Mucosa of gallbladder (tissue), 1 donor: ENCODE measurements at regions not wholly inside any gene's neighbourhood (a gene's known extent, or its start where the extent isn't known, plus 50 kb on each side); places are given as distances from the start of the nearest gene placed in this dataset.
"Not testable (repeated sequence)": the region's sequence is repeated elsewhere in the genome, so short reads cannot be mapped to it uniquely, and the experiment has no call there.

Experiments used
- DNase-seq: peaks from one replicate; pipeline ENCODE4 v3.0.0-alpha.2; 2020; ENCODE audit warnings: low spot score
- donor health status: DM: no; HTN: no; CAD: no.

DNA sequence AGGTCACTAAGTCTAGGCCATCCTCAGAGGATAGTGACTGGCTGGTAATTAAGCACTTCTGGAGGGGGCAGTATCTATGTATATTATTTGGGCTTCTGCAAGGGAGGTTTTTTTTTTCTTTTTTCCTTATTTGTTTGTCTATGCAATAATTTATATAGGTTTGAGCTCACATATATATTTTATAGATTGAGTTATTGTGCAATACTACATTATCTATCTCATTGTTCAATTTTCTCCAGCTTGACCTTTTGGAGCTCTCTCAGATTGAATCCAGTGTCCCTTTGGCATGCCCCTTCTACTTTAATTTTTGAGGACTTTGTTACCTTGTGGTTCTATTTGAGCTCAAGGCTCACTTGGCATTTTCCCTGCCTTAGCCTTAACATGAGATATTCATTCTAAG, 852.1 kb downstream of the KCNT2 start:
- no peak for DNase-seq

DNA sequence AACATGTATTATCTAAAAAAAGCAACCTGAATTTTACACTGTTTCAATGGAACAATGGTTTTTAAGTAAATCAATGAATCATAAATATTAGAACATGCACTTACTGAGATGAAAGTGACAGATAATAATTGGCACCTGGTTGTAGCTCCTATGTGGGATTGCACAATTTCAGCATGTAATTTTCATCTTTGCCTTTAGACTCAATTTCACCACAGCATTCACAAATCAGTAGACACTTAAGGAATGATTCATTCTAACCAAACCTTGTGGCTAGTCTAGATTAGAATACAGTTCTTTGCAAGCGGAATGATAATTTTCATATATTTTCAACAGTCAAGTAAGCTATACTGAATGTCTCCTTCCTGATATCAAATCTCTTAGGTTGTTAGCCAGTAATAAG, 853.4 kb downstream of the KCNT2 start:
- DNase-seq: no peak

DNA sequence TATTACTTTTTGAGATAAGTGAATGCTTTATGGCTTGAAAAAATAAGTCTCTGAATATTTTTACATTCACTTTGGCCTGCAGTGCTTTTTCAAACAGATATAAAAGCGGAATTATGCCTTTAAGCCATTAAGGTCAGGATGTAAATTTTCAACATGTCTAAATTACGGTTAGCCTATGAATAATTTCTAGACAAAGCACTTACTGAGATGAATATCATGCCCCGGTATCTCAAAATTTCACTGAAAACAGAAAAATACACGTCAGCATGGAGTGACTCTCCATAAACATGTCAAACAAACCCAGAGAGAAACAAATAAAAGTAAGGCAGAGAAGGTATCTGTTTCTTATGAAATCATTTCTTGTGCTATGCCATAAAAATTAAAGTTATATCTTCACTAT, 853.9 kb downstream of the KCNT2 start:
- DNase-seq: no peak

DNA sequence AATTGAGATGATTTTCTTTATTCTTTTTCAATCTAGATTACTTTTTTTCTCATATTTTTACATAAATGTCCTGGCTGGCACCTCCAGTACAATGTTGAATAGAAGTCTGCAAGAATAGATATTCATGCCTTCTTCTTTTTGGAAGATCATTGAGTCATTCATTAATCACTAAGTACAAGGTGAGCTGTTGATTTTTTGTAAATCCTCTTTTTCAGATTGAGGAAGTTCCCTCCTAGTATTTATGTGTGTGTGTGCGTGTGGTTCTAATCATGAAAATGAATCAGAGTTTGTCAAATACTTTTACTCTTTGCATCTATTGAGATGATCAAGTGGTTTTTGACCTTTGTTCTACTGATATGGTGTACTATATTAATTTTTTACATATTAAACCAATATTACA, 859.3 kb downstream of the KCNT2 start:
- no peak for DNase-seq

DNA sequence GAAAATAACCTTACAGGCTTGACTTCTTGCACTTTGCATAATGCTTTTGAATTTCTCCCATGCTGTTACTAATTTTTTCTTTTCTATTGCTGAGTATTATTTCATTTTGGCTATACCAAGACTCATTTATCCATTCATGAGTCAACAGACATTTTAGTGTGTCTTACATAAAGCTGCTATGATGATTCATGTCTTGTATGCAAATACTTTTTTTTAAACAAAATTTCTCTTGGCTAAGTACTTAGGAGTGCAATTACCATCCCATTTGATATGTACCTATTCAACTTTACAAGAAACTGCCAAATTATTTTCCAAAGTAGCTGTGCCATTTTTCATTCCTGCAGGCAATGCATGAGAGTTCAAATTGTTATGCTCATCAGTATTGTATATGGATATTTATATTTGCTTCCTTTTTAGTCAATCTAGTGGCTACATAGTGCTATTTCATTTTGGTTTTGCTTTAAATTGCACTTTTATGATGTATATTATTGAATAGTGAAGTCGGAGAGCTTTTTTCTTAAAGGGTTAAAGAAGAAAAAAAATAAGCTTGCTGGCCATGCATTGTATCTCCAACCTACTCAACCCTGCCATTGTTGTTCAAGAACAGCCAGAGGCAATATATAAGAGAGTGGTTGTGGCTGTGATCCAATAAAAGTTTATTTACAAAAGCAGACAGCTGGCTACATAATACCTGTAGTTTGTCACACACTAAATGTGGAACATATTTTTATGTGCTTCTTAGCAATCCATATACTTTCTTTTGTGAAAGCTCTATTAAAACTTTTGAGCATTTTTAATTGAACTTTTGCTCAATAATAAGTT, 862.8 kb downstream of the KCNT2 start:
- no peak for DNase-seq

DNA sequence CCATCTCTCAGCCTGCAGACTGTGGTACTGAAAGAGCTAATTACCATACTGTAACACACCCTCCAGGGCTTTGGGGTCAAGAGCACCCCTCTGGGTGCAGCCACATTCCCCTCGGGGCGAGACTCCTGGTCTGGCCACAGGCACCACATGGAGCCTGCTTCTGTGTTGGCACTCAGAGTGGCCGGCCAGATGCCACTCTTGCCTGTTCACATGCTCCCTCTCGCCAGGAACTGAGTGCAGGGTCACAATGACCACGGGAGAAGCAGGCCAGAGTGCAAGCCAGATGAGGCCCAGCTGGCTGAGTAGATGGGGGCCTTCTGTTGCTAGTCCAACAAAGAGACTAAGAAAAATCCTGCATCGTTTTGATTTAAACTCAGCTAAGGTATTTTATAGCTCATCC, 864.0 kb downstream of the KCNT2 start:
- DNase-seq: no peak

DNA sequence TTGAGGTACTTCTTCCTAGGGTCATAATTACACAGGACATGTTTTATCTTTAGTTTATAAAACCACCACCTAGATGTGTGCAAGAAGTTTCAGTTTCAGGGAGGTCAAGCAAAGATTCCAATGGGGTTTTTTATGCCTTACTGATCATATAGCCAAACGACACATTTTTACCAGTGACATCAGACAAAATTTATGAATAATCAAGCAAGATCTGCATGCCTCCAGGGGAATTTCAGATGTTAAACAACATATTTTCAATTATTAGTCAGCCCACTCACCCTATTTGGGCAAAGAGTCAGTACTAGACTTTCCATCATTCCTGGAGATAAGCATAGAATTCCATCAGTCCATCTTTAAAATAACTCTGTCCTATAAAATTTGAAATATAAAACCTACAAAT, 867.4 kb downstream of the KCNT2 start:
- DNase-seq: no peak

DNA sequence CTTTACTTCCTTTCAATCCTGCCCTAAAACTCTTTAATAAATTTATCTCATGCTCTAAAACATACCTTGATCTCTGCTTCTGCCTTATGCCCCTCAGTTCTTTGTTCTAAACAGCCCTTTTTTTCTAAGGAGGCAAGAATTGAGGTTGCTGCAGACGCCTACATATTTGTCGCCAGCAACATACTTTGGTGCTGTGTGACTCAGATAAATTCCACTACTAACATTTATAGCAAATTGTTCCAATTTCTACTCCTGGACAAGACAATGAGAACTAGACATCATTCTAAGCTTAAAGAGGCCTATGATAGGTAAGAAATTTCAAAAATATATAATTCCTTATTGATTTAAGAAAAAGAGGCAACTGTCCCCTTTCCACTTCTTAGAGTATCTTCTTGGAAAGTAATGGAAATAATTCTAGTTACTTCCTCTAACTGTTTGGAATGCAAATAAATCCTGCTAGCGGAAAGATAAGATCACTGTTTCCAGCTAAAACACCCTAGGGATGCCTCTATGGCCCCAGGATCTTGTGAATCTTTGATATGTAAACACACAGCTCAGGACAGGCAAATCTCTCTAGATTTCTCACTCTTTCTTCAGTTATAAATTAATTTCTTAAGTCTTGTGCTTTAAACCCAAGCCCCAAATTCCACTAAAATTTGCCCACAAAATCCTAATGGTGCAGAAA, 869.1 kb downstream of the KCNT2 start:
- no peak for DNase-seq

DNA sequence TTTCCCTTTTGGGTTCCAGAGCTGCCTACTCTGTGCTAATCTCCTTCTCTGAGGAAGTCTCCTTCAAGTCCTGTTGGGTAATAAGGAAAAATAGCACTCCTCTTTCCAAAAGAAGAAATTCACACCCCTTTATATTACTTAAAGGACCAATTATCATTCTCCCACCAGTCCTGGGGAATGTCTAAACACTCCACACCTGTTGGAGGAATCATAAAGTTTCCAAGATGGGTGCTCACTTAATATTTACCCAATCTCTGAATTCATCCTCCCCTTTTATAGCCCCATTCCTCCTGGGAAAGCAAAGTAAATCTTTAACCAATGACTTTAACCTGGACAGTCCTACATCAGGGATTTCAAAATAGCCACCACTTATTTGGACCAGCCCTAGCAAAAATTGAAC, 873.1 kb downstream of the KCNT2 start:
- no peak for DNase-seq

DNA sequence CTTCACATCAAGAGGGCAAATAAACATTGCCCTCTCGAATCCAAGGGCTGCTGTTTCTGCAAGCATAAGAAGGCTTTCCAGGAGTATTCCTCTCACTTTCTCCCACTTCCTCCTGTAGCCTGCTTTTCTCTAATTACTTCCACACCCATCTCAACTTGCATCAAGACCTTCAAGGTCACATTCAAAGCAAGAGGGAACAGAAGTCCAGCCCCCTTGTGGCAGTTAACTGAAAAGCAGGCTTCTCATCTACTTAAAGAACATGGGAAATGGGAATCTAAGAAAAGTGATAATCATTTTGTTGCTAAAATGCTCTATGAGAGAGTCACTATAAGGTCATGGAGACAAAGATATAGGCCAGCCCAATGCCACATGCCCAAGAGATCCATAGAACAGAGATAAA, 874.4 kb downstream of the KCNT2 start:
- DNase-seq: no peak

DNA sequence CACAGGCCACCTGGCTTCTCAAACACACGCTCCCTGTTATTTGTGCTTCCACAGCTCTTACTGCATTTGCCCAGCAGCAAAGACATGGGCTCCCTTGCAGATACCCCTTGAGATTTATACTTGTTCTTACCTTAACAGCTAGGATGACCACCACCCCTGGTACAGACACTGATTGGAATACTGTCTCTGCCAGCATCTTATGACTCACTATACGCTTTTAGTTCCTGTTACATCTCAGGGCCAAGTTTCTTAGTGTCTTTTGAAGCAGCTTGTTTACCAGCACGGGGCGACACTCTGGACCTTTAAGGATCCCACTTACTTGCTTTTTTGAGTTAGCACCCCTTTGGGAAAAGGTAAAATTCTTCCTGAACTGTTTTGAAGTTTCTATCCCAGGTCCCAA, 874.8 kb downstream of the KCNT2 start:
- no peak for DNase-seq

DNA sequence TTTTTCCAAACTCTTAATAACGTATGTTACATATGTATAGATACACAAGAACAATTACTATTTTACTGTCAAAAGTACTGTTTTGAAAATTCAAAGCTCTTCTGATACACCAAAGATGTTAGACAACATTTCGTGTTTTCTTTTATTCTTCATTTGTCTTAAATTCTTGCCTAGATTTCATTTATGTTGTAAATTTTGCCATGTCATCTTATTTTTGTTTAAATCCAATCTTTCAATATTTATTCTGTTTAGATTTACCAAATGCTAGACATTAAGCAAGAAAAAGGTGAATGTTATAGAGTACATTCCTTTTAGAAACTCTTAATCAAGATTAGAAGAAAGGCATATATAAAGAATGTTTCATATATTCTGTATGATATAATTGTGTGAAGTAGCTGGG, 876.9 kb downstream of the KCNT2 start:
- no peak for DNase-seq

DNA sequence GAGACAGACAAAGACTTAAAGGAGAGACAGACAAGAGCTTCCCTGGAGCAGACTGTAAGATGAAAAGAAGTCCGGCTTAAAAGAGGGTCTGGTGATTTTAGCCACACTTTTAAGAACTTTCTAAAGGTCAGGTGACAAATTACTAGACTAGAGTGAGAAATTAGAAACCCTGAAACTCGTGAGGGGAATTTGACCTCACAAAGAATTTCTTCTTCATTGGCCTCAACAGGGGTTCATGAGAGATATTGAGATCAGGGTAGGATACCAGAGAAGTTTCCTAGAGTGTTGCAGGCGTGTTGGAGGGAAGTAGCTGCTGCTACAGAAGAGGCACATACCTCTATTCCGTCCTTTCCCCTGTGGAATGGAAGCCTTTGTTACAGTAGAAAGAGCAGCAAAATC, 884.4 kb downstream of the KCNT2 start:
- DNase-seq: no peak

DNA sequence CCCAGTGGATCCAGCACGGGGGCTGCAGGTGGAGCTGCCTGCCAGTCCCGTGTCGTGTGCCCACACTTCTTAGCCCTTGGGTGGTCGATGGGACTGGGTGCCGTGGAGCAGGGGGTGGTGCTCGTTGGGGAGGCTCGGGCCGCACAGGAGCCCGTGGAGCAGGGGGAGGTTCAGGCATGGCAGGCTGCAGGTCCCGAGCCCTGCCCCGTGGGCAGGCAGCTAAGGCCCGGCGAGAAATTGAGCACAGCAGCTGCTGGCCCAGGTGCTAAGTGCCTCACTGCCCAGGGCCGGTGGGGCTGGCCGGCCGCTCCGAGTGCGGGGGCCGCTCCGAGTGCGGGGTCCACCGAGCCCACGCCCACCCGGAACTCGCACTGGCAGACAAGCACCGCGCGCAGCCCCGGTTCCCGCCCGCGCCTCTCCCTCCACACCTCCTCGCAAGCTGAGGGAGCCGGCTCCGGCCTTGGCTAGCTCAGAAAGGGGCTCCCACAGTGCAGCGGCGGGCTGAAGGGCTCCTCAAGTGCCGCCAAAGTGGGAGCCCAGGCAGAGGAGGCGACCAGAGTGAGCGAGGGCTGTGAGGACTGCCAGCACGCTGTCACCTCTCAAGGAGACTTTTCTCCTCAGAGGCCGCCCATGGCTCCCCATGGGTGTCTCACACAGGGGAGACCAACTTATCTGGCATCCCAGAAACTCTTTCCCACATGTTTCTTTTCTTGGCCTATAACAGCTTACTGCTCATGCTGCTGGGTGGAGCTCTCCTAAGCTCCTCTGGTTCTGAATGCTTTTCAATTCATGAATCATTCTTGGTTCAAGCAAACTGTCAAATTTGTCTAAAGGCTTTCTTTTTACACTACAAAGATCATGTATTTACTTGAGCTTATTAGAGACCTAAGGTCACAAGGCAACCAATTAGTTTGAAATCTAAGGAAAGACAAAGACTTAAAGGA, 885.1 kb downstream of the KCNT2 start:
- DNase-seq: not testable (repeated sequence)

DNA sequence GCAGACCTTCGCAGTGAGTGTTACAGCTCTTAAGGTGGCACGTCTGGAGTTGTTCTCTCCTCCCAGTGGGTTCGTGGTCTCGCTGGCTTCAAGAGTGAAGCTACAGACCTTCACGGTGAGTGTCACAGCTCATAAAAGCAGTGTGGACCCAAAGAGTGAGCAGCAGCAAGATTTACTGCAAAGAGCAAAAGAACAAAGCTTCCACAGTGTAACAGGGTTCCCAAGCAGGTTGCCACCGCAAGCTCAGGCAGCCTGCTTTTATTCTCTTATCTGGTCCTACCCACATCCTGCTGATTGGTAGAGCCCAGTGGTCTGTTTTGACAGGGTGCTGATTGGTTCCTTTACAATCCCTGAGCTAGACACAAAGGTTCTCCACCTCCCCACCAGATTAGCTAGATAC, 886.1 kb downstream of the KCNT2 start:
- DNase-seq: not testable (repeated sequence)

DNA sequence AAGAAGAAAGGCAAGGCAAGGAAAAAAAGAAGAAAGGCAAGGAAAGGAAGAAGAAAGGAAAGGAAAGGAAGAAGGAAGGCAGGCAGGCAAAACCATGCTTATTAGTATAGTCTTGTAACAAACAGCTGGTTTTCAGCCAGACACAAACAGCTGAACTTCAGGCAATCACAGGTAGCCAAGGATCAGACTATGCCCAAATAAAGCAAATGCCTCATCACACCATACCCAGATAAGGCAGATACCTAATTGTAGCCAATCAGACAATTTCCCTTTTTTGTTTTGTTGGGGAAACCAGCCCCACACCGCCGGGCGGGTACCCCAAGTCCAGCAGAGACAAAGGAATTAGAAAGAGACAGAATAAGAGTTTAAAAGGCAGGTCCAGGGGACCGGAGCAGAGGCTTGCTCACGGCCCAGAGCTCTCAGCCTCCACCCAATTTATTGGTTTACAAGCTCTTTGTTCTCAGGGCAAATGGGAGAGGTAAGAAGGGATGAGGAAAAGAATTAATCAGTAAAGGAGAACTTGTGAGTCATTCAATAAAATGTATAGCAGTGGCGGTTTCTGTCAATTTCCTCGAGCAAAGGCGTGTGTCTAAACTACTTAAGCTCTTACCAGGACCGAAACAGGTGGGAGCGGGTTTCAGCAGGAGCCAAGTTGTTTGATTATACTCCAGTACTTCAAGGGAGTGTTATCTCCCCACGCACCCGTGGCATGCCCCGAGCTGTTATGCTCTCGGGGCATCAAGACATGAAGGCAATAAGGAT, 886.8 kb downstream of the KCNT2 start:
- DNase-seq: no peak

DNA sequence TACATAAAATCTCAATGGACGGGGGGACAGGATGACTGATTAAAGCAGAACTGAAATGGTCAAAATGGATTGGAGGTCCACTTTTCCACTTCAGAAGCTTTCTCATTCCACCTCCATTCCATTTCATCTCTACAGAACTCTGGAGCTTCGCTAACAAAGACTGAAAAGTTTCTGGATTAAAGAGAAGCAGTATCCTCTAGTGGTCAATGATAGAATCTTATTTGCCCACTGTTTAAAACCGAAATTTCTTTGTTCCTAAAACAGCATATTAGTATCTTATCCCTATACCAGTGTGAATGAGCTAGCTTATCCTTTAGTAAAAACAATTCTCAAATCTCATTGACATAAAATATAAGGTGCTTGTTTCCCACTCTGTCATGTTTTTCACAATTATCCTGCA, 890.6 kb downstream of the KCNT2 start:
- no peak for DNase-seq

DNA sequence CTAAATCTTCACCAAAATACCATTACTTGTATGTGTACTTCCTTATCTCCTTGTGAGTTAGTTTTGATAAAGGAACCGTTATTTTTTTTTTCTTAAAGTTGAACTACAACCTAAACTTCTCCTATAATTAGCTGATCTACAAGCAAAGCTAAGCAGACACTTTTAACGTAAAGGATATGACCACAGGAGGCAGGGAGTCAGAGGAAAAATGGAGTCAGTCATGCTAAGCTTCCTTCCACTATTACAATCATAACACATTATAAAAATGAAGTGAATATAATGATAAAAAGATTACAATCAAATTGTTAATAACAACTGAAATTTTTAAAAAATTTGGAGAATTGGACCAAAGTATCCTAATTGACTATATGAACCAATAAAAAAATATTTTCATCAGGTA, 892.6 kb downstream of the KCNT2 start:
- no peak for DNase-seq

DNA sequence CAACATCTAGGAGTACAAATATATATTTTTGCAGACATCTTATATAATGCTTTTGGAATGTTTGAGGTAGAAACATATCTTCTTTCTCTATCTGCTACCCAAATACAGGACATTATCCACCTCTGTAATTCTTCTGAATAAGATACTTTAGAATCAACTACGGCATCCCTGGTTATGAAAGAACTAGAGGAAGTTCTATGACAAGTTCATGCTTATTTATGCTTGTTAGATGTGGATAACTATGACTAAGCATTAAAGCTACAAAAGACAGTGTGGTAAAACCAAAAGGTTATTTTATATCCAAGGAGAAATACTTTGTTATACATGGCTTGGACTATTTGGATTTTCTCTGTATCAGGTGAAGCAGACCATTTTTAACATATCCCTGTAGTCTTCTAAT, 894.0 kb downstream of the KCNT2 start:
- no peak for DNase-seq

DNA sequence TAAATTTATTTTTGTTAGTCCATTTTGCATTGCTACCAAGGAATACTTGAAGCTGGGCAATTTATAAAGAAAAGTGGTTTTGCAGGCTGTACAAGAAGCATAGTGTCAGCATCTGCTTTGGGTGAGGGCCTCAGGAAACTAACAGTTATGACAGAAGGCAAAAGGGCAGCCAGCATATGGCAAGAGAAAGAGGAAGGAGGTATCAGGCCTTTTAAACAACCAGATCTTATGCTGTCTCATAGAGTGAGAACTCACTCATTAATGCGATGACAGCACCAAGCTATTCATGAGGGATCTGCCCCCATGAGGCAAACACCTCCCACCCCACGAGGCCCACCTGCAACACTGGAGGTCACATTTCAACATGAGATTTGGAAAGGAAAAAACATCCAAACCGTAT, 898.4 kb downstream of the KCNT2 start:
- DNase-seq: no peak

DNA sequence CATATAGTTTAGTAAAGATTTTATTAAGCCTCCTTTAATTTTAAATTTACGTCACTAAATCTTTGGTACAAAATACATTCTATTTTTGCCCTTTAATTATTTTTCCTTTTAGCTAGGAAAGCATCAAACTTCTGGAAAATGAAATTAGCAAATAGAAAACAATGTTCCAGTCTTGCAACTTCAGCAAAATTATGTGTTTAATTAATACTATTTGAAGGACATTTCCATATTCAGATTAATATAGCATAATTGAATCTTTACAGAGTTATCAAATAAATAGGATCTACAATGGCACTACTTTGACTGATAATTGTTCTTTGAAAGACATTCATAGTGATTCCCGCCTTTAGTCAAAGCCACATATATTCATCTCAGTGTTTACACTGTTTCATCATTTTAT, 904.2 kb downstream of the KCNT2 start:
- DNase-seq: no peak

DNA sequence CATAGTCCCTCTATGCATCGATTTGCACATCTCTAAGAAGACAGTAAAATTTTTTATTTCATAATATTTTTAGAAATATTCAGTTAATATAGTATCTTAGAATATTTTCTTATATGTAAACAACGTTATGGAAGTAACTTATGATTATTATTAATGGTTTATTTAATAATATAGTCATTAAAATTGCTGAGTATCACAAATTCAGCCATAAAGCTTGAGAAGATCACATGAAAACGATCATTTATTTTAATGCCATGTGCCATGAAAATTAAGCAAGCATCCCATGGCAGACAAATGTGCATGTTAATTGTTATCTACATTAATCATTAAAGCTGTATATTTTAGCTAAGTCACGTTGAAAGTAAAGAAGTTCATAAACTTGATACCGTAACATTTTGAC, 907.1 kb downstream of the KCNT2 start:
- DNase-seq: no peak
